ENCODE measurements at regions not wholly inside any gene's neighbourhood (a gene's known extent, or its start where the extent isn't known, plus 50 kb on each side); places are given as distances from the start of the nearest gene placed in this dataset.

DNA sequence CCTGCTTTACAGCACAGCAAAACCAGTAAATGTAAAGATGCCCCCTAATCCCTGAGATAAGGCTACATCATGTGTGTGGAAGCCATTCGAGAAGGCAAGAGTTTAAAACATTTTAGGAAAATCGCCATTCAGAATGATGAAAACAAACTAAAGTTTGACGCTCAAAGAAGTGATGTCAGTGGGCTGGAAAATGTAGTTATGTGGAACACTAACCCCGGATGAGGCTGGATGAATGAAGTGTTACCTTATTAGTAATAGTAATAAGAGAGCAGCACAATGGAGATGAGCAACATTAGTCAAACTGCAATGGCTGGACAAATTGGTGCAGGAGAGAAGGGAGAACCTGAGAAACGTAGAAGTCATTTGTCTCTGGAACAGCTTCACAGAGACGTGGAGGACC, 130.7 kb upstream of the ARID1B start:
- Mint-ChIP-seq H3K4me1 (peaks cover 28% of the 10 kb centered on the region), H3K4me3 (no peak overlapping the region), H3K36me3 (no peaks in the 10 kb centered on the region), H3K27me3 (no peaks in the 10 kb centered on the region), H3K27ac (no peak overlapping the region), H3K9me3 (no peaks in the 10 kb centered on the region)
- no peak for ATAC-seq

DNA sequence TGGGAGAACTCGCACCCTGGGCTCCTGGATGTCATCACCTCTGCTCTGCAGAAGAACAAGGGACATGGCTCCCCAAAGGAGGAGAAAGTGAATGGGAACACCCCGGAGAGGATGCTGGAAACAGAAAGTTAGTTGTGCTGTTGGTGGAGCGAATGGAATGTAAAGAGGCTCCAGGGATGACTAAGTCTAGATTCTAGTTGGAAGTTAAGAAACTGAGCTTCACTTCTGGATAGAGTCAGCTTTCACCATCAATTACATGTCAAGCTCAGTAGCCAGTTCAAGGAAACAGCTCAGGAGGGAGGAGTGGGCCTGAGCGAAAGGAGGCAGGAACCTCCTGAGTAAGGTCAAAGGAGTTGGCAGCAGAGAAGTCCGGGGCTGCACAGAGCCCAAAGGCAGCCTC, 132.1 kb upstream of the ARID1B start:
- Mint-ChIP-seq H3K9me3 (no peaks in the 10 kb centered on the region), H3K27ac (no peak overlapping the region)

DNA sequence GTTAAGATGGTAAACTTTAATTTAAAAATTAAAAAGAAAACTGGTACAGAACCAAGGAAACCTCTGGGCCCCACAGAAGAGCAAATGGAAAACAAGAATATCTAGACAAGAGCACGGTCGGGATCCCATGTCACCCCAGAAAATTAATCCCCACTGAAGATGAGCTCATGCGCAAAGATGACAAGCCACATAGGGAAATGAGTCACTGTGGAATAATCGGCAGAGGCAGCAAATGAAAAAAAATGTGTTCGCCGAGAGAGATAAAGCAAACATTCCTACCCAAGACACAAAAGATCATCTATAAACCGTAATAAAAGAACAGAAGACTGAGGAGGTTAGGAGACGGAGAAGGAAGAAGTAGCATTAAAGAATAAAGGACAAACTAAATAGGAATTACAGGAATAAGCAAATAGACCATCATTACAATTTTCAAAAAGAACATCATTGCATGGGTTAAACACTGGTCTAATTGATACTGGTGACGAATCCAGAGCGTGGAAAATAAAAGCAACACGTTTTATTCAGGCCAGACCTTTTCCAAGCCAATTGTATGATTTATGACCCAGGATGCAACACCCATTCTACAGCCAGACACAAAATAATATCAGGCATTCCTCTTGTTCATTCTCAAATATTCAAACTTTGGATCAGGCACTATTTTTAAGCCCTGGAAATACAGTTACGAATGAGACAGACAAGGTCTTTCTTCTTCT, 138.0 kb upstream of the ARID1B start:
- Mint-ChIP-seq H3K4me3 (no peak overlapping the region), H3K27me3 (no peaks in the 10 kb centered on the region), H3K4me1 (peaks cover 50% of the 10 kb centered on the region), H3K36me3 (no peaks in the 10 kb centered on the region), H3K9me3 (no peaks in the 10 kb centered on the region), H3K27ac (no peak overlapping the region)
- ATAC-seq, result no peak

More for the DNA sequence above, 132.1 kb upstream of the ARID1B start:
- ATAC-seq, result no peak
- no peaks in the 10 kb centered on the region for H3K27me3 Mint-ChIP-seq
- no peak overlapping the region for H3K4me3 Mint-ChIP-seq
- peaks cover 28% of the 10 kb centered on the region for H3K4me1 Mint-ChIP-seq
- H3K36me3 Mint-ChIP-seq, result no peaks in the 10 kb centered on the region

DNA sequence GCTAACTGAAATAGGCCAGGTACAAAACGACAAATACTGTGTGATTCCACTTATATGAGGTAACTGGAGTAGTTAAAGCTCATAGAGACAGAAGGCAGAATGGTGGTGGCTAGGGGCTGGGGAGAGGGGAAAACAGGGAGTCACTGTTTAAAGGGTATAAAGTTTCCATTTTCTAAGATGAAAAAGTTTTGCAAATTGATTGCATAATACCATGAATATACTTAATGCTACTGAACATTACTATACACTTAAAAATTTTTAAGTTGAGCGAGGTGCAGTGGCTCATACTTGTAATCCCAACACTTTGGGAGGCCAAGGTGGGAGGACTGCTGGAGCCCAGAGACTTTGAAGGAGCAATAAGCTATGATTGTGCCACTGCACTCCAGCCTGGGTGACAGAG, 138.6 kb upstream of the ARID1B start:
- Mint-ChIP-seq H3K27ac (peak overlapping the region; percentile 95), H3K27me3 (no peaks in the 10 kb centered on the region), H3K4me3 (no peak overlapping the region), H3K4me1 (peaks cover 55% of the 10 kb centered on the region), H3K36me3 (no peaks in the 10 kb centered on the region), H3K9me3 (no peaks in the 10 kb centered on the region)
- no peak for ATAC-seq

DNA sequence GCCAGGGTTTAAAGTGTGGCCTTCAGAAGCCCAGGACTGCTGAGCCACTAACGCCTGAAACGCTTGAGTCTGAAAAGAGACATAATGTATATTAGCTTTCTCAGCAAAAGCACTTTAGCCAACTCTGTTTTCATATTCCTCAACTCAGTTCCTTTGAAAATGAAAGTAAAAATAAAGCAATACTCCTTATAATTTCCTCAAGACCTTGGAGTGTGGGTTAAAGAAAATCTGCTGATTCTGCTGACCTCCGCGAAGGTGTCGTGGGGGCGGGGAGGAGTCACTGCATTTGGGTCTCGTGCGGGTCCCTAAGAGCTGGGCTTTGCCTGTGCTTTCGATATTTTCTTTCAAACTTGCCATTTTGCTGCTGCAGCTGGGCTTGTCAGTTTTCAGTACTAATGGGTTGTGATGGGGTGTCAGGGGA, 142.2 kb upstream of the ARID1B start:
- Mint-ChIP-seq H3K4me1 (peaks cover 52% of the 10 kb centered on the region), H3K36me3 (no peaks in the 10 kb centered on the region), H3K9me3 (no peaks in the 10 kb centered on the region), H3K4me3 (peak overlapping the region; percentile 58), H3K27ac (peak overlapping the region; percentile 95), H3K27me3 (no peaks in the 10 kb centered on the region)
- no peak for ATAC-seq

DNA sequence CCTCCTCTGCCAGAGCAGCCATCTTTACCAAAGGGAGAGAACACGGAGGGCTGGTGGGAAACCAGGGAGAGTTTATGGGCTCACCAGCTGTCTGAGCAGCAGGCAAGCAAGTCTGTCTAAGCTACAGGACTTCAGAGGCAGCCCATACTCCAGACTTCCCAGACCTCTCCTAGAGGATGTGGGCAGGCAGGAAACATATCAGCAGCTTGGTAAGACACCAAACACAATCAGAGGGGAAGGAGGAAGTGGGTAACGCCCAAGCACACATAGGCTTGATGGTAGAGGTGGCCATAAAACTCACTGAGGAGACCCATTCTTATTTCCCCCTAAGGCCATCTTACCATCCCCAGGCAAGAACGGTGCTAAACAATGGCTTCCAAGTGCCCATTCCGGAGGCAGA, 143.1 kb upstream of the ARID1B start:
- no peaks in the 10 kb centered on the region for H3K27me3 Mint-ChIP-seq
- H3K4me1 Mint-ChIP-seq, result peaks cover 52% of the 10 kb centered on the region
- H3K4me3 Mint-ChIP-seq, result no peak overlapping the region
- ATAC-seq, result no peak
- H3K27ac Mint-ChIP-seq, result peak overlapping the region; percentile 95
- H3K9me3 Mint-ChIP-seq, result no peaks in the 10 kb centered on the region
- H3K36me3 Mint-ChIP-seq, result no peaks in the 10 kb centered on the region

DNA sequence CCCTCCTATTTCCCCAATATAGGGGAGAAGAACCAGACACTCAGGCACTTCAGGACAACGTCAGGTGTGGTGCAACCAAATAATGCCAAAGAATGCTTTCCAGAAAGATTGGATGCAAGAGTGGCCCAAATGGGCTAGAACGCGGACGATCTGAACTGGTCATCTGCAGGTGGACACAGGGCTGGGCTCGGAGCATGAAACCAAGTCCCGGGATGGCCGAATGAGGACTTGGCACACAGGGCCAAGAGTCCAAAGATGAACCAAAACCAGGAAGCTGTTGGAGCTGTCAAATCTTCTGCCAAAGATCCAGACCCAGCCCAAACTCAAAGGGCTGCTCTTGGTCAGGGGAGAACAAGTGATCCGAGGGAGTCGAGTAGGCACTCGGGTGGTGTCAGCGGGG, 143.9 kb upstream of the ARID1B start:
- Mint-ChIP-seq H3K27me3 (no peaks in the 10 kb centered on the region), H3K36me3 (no peaks in the 10 kb centered on the region), H3K4me1 (peaks cover 51% of the 10 kb centered on the region), H3K9me3 (no peaks in the 10 kb centered on the region), H3K4me3 (no peak overlapping the region), H3K27ac (peak overlapping the region; percentile 1)
- no peak for ATAC-seq

DNA sequence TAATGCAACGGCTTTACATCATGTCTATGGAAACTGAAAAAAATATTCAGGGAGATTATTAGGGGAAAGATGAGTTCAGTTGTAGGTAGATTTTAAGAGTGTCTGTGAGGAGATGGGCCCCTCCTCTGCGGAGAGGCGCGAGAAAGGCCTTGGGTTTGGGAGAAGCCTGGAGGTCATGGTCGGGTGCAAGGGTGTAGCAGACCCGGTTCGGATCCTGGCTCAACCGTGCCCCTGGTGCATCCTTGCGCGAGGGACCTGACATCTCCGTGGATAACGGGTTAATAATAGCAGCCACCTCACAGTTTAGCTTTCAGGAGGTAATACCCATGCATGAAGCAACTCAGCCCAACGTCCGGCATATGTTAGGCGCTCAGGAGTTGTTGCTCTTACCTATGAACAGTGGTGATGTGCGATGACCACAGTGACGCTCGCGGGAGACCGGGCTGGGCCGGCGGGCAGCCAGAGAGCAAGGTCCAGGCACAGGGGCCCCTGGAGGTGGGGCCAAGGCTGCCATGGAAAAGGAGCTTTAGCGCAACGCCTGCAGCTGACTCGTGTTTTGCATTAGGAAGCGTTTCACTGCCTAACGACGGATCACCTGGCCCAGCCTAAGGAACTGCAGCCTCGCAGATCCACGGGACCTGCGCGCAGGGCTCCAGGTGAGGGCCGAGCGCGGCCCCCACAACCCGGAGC, 146.4 kb upstream of the ARID1B start:
- Mint-ChIP-seq H3K4me1 (peaks cover 26% of the 10 kb centered on the region), H3K36me3 (no peaks in the 10 kb centered on the region), H3K4me3 (no peak overlapping the region), H3K9me3 (no peaks in the 10 kb centered on the region), H3K27ac (no peak overlapping the region), H3K27me3 (no peaks in the 10 kb centered on the region)
- ATAC-seq, result no peak

DNA sequence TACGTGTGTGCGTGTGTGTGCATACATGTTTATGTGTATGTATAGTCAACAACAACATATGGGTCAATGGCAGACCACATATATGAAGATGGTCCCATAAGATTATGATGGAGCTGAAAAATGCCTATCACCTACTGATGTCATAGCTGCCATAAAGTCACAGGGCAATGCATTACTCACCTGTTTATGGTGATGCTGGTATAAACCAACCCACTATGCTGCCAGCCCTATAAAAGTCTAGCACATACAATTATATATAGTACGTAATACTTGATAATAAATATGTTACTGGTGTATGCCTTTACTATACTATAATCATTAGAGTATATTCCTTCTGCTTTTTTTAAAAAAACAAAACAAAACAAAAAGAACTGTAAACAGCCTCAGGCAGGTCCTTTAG, 148.4 kb upstream of the ARID1B start:
- no peaks in the 10 kb centered on the region for H3K36me3 Mint-ChIP-seq
- no peak overlapping the region for H3K27ac Mint-ChIP-seq
- peaks cover 7% of the 10 kb centered on the region for H3K4me1 Mint-ChIP-seq
- no peak for ATAC-seq
- H3K4me3 Mint-ChIP-seq, result no peak overlapping the region
- H3K9me3 Mint-ChIP-seq, result no peaks in the 10 kb centered on the region
- H3K27me3 Mint-ChIP-seq, result no peaks in the 10 kb centered on the region

DNA sequence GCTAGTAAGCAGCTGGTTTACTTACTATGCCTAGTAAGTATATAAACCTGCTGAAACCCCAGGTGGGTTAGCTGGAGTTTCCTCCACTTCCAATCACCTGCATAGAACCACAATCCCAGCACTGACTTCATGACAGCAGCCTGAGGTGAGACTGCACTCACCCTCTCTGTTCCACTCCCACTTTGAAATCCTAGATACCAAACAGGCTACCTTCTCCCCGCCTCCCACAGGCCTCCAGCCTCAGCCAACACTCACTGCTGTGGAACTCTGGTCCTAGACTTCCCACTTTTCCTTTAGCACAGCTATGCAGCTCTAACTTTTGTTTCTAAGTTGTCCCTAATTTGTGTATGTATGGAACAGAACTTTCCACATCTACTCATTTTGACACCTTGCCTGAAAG, 149.7 kb upstream of the ARID1B start:
- ATAC-seq, result no peak
- no peaks in the 10 kb centered on the region for H3K9me3 Mint-ChIP-seq

DNA sequence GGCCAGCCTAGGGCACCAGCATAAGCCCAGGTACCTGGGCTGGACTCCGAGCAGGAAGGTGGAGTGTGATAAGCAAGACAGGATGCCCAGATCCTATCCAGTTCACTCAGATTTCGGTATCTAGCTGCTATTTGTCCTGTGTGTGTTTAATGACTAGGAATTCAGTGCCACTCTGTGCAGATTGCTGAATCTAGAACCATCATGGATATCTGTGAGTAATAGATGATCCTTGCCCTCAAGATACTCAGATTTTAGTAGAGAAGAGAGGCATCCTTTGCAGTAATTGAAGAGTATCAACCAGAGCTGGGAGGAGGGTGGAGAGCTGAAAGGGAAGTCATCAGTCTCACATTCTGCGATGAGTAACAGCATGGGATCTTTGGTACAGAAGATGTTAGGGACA, 155.0 kb upstream of the ARID1B start:
- no peaks in the 10 kb centered on the region for H3K36me3 Mint-ChIP-seq
- peaks cover 16% of the 10 kb centered on the region for H3K4me1 Mint-ChIP-seq
- peaks cover 5% of the 10 kb centered on the region for H3K9me3 Mint-ChIP-seq
- no peak for ATAC-seq
- H3K27ac Mint-ChIP-seq, result no peak overlapping the region
- H3K27me3 Mint-ChIP-seq, result no peaks in the 10 kb centered on the region
- no peak overlapping the region for H3K4me3 Mint-ChIP-seq

More for the DNA sequence above, 149.7 kb upstream of the ARID1B start:
- no peak overlapping the region for H3K4me3 Mint-ChIP-seq
- no peak overlapping the region for H3K27ac Mint-ChIP-seq
- no peaks in the 10 kb centered on the region for H3K4me1 Mint-ChIP-seq
- no peaks in the 10 kb centered on the region for H3K27me3 Mint-ChIP-seq
- H3K36me3 Mint-ChIP-seq, result no peaks in the 10 kb centered on the region

DNA sequence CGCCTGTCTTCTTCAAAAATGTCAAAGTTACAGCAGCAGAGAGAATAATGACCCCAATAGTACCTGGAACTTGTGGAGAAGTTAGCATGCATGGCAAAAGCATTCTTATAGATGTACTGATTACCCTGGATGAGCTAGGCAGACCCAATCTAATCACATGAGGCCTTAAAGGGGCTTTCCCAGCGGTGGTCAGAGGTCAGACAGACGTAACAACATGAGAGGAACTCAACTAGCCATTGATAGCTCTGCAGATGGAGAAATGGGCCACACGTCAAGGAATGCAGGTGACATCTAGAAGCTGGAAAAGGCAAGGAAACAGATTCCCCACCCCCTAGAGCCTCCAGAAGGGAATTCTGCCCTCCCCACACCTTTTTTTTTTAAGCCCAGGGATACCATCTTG, 156.8 kb upstream of the ARID1B start:
- Mint-ChIP-seq H3K9me3 (peaks cover 5% of the 10 kb centered on the region), H3K36me3 (no peaks in the 10 kb centered on the region), H3K27ac (no peak overlapping the region), H3K4me1 (peaks cover 16% of the 10 kb centered on the region), H3K4me3 (no peak overlapping the region), H3K27me3 (no peaks in the 10 kb centered on the region)
- ATAC-seq, result no peak

DNA sequence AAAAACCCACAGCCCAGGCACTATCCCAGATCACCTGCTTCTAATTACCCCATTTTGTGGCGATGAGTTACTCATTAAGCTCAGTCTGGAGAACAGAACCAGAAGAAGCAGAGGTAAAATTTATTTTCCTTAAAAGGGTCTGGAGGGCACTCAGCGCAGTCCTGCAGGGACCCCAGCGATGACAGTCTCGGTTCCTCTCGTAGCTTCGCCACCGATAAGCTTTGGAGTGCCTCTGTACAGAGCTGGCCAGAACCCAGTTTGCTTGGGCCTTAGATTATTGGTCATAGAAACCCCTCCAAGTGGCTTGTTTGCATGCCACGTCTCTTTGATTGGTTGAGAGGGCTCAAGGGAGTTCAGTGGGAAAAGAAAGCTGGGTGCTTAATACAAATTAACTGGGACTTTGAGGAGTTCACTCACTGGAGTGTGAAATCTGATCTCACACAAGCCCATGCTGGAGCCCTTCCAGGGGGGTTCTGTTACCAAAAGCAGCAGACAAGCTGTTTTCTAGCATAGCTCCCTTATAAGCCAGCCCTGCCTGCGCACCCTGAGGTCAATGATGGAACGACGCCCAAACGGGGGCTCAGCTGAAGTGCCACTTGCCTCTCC, 158.5 kb upstream of the ARID1B start:
- no peaks in the 10 kb centered on the region for H3K27me3 Mint-ChIP-seq
- peaks cover 13% of the 10 kb centered on the region for H3K36me3 Mint-ChIP-seq
- H3K9me3 Mint-ChIP-seq, result peaks cover 12% of the 10 kb centered on the region
- ATAC-seq, result no peak
- H3K27ac Mint-ChIP-seq, result no peak overlapping the region
- H3K4me3 Mint-ChIP-seq, result no peak overlapping the region
- peaks cover 16% of the 10 kb centered on the region for H3K4me1 Mint-ChIP-seq

DNA sequence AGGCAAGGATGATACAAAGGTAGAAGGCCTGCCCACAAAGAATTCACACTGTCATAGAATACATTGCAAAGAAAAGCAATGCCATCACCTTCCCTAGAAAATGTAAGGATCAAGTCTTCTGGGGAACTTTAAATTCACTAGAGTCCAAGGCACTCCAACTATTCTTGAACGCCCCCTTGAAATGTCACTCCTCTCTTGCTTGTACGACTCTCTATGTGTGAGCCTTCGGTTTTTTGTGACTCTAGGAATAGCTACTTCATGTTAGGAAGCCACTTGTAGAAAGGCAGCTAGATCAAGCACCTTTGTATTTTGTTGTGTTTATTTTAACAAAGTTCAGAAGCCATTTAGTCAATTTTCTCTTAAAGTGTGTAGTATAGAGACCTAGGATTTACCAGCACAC, 159.2 kb upstream of the ARID1B start:
- Mint-ChIP-seq H3K9me3 (peaks cover 18% of the 10 kb centered on the region), H3K36me3 (peaks cover 13% of the 10 kb centered on the region), H3K4me1 (peaks cover 16% of the 10 kb centered on the region), H3K4me3 (no peak overlapping the region), H3K27me3 (no peaks in the 10 kb centered on the region), H3K27ac (no peak overlapping the region)
- no peak for ATAC-seq

DNA sequence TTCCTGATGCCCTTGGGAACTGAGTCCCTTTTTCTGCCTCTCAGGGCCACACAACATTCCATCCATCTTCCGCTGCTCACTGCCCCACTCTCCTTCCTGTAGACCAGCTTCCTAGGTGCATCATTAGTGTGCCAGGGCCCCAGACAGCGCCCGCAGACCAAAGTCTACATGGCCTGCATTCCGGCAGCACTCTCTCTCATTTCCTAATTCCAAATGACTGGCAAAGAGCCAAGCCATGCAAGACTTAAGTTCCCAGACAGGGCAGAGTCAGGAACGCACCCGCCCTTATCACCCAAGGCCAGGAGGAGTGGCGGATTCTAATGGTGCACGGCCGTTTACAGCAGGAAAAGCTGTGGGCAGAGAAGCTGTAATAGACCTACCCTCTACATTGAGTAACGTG, 159.8 kb upstream of the ARID1B start:
- Mint-ChIP-seq H3K4me3 (no peak overlapping the region), H3K9me3 (peaks cover 21% of the 10 kb centered on the region), H3K27me3 (no peaks in the 10 kb centered on the region), H3K4me1 (peaks cover 16% of the 10 kb centered on the region), H3K27ac (no peak overlapping the region), H3K36me3 (peaks cover 13% of the 10 kb centered on the region)
- no peak for ATAC-seq

DNA sequence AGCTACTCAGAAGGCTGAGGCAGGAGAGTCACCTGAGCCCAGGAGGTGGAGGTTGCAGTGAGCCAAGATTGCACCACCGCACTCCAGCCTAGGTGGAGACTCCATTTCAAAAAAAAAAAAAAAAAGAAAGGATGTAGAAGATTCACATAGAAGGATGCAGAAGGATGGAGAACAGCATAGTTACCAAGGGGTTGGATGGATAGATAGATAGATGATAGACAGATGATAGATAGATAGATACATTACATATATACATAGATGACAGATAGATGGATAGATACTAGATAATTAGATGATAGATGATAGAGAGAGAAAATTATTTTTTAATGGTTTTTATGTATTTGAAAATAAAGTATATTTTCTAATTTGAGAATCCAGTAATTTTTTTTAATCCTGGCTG, 160.7 kb upstream of the ARID1B start:
- Mint-ChIP-seq H3K4me1 (peaks cover 16% of the 10 kb centered on the region), H3K27ac (no peak overlapping the region), H3K36me3 (peaks cover 20% of the 10 kb centered on the region), H3K27me3 (no peaks in the 10 kb centered on the region), H3K9me3 (peaks cover 27% of the 10 kb centered on the region), H3K4me3 (no peak overlapping the region)
- ATAC-seq, result no peak
